Ishikawa (cell line): ENCODE measurements at regions not wholly inside any gene's neighbourhood (a gene's known extent, or its start where the extent isn't known, plus 50 kb on each side); places are given as distances from the start of the nearest gene placed in this dataset.

Experiments
- CEBPB ChIP-seq: IDR thresholded peaks from 2 replicates; pipeline ENCODE4 v1.6.1; 2012
- EGR1 ChIP-seq: IDR thresholded peaks from 2 replicates; pipeline ENCODE4 v1.6.1; 2012
- EP300 ChIP-seq: IDR thresholded peaks from 2 replicates; pipeline ENCODE4 v1.6.1; 2012; ENCODE audit warnings: borderline replicate concordance
- MAX ChIP-seq: IDR thresholded peaks from 2 replicates; pipeline ENCODE4 v1.6.1; 2012
- NFIC ChIP-seq: IDR thresholded peaks from 2 replicates; pipeline ENCODE4 v1.6.1; 2012
- REST ChIP-seq: IDR thresholded peaks from 2 replicates; pipeline ENCODE4 v1.6.1; 2012; ENCODE audit warnings: low read depth, mild to moderate bottlenecking
- TAF1 ChIP-seq: IDR thresholded peaks from 2 replicates; pipeline ENCODE4 v1.6.1; 2012; ENCODE audit warnings: low read depth, mild to moderate bottlenecking
- TEAD4 ChIP-seq: IDR thresholded peaks from 2 replicates; pipeline ENCODE4 v1.6.1; 2012
- YY1 ChIP-seq: IDR thresholded peaks from 2 replicates; pipeline ENCODE4 v1.6.1; 2012; ENCODE audit warnings: low read depth

- TF ChIP-seq MAX = no peak
- no peak for TF ChIP-seq EP300
- no peak for TF ChIP-seq CEBPB
- TF ChIP-seq NFIC = no peak
- TF ChIP-seq YY1 = no peak
- no peak for TF ChIP-seq EGR1
- TF ChIP-seq TAF1 = no peak
- TF ChIP-seq REST = no peak
- TF ChIP-seq TEAD4 = no peak
These were observed 116.0 kb upstream of the MRPS22 start for GRCh38 chr3:139227827-139228226.
